GM12872 (cell line): ENCODE measurements at regions not wholly inside any gene's neighbourhood (a gene's known extent, or its start where the extent isn't known, plus 50 kb on each side); places are given as distances from the start of the nearest gene placed in this dataset.

Experiments used
- TF ChIP-seq, protein P1 (sequence below): IDR thresholded peaks from 3 replicates; pipeline ENCODE4 v1.5.1; 2011; ENCODE audit warnings: low read depth, mild to moderate bottlenecking, low read length, moderate library complexity; ENCODE audit not compliant: insufficient read depth

GRCh38 chr11:92790926-92791616, 178.4 kb upstream of the MTNR1B start:
- TF ChIP-seq, protein P1, sequence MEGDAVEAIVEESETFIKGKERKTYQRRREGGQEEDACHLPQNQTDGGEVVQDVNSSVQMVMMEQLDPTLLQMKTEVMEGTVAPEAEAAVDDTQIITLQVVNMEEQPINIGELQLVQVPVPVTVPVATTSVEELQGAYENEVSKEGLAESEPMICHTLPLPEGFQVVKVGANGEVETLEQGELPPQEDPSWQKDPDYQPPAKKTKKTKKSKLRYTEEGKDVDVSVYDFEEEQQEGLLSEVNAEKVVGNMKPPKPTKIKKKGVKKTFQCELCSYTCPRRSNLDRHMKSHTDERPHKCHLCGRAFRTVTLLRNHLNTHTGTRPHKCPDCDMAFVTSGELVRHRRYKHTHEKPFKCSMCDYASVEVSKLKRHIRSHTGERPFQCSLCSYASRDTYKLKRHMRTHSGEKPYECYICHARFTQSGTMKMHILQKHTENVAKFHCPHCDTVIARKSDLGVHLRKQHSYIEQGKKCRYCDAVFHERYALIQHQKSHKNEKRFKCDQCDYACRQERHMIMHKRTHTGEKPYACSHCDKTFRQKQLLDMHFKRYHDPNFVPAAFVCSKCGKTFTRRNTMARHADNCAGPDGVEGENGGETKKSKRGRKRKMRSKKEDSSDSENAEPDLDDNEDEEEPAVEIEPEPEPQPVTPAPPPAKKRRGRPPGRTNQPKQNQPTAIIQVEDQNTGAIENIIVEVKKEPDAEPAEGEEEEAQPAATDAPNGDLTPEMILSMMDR, result no peak

- TF ChIP-seq, protein P1, result no peak
Observed at GRCh38 chr11:92791886-92792285, 177.6 kb upstream of the MTNR1B start.

DNA sequence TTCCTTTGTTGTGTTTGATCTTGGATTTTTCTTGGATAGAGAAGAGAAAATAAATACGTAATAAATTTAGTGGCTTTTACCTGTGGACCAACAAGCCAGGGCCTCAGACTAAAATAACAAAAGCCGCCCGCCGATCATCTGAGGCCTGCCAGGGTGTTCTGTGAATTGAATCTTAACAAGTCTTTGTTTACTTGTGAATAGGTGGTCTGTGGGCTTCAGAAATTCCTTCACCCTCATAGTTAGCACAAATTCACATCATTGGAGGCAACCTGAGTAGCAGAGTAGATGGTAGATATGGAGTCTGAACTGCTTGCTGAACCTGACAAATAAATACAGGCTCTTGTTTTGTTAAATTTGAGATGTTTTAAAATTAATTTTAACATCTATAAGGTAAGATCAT, 176.3 kb upstream of the MTNR1B start:
- TF ChIP-seq, protein P1, result no peak

GRCh38 chr11:92794783-92795182, 174.7 kb upstream of the MTNR1B start:
- TF ChIP-seq, protein P1, result no peak

GRCh38 chr11:92796744-92797143, 172.7 kb upstream of the MTNR1B start:
- TF ChIP-seq, protein P1, result no peak

GRCh38 chr11:92797874-92798273, 171.6 kb upstream of the MTNR1B start:
- TF ChIP-seq, protein P1, result no peak

- TF ChIP-seq, protein P1, result no peak
Observed at GRCh38 chr11:92801685-92802084, 167.8 kb upstream of the MTNR1B start.
